Ovary (tissue), 7 donors: ENCODE measurements at regions not wholly inside any gene's neighbourhood (a gene's known extent, or its start where the extent isn't known, plus 50 kb on each side); places are given as distances from the start of the nearest gene placed in this dataset.

Experiments used
- DNase-seq, 5 donors: peaks; one replicate each; pipeline ENCODE4 v3.0.0-alpha.2; 2019 to 2020
- H3K27ac ChIP-seq, 2 donors: fragments of 200-600 bp; one replicate each; pipeline versions ENCODE4 v1.5.1 to v1.8.0; 2019 to 2022
- H3K27me3 ChIP-seq: fragments of 200-600 bp; one replicate; pipeline ENCODE4 v1.8.0; 2022
- H3K36me3 ChIP-seq: fragments of 200-600 bp; sonication (generic); one replicate; pipeline ENCODE4 v1.5.1; 2019
- H3K4me1 ChIP-seq: one replicate; pipeline ENCODE4 v1.8.1; 2013; ENCODE audit warnings: mild to moderate bottlenecking, moderate library complexity; ENCODE audit not compliant: insufficient read depth
- H3K4me3 ChIP-seq: fragments of 200-600 bp; sonication (generic); one replicate; pipeline ENCODE4 v1.5.1; 2017
- H3K9me3 ChIP-seq, 2 donors: fragments of 200-600 bp in 1 of 2; sonication (generic) in 1 of 2; one replicate each; pipeline versions ENCODE4 v1.5.1 to v1.8.1; 2013 to 2019; ENCODE audit warnings: mild to moderate bottlenecking in 1 of 2, moderate library complexity in 1 of 2
- CTCF ChIP-seq, 3 donors: fragments of 450-650 bp in 2 of 3; fragments of 200-600 bp in 1 of 3; IDR thresholded peaks; one replicate each; pipeline versions ENCODE4 v1.5.1 to v1.8.0; 2016 to 2022; ENCODE audit warnings: antibody characterized with exemption in 3 of 3, mild to moderate bottlenecking in 1 of 3
- EP300 ChIP-seq: sonication (generic); formaldehyde crosslinking; IDR thresholded peaks from one replicate; pipeline ENCODE4 v1.6.1; 2017; ENCODE audit warnings: antibody characterized with exemption
- POLR2A ChIP-seq: fragments of 450-650 bp; IDR thresholded peaks from one replicate; pipeline ENCODE4 v1.6.1; 2017; ENCODE audit warnings: antibody characterized with exemption, mild to moderate bottlenecking, moderate library complexity
- WGBS, 3 donors: extraction: QIAGEN DNeasy Blood & Tissue Kit in 1 of 3; methylation state at CpG; one replicate each; pipeline versions ENCODE4 v1.1.5 to v1.1.7; 2013 to 2017; 5-methylcytosine and 5-hydroxymethylcytosine counted together
- intact Hi-C, 4 donors: fragments of 100-400 bp; cut with DNase I; formaldehyde crosslinking; loops; one replicate each; pipeline versions ENCODE4 v1.11.0 to v1.15.1; 2022 to 2023
- donor health status: DM: no; HTN: no; CAD: no; lungs with moderate emphysema.
- donor health status: DM: no; HTN: no; CAD: no.
- donor health status: Bipolar disorder and iron deficiency.
- donor health status: DM: no; HTN: no; CAD: no.
- donor health status: DM: yes; HTN: yes; CAD: no.

GRCh38 chr2:153101187-153101586 is 377.4 kb downstream of the RPRM start:
- intact Hi-C loops = no loop called here
- H3K9me3 ChIP-seq = no peaks in the 10 kb centered on the region
- no peaks in the 10 kb centered on the region for H3K27me3 ChIP-seq
- no peak overlapping the region for H3K27ac ChIP-seq
- H3K4me1 ChIP-seq = peaks cover 3% of the 10 kb centered on the region
- H3K36me3 ChIP-seq = no peaks in the 10 kb centered on the region
- no peak for TF ChIP-seq POLR2A
- no peak for TF ChIP-seq CTCF (IDR thresholded peaks at IDR 0.05)
- no peak for TF ChIP-seq EP300
- peak in 1 of 5 donors; percentile 17 for DNase-seq
- 1 to 6% (median 4%) methylated on average over 2 of the region's 2 CpGs for WGBS, 3 donors
- no peak overlapping the region for H3K4me3 ChIP-seq

GRCh38 chr2:153100151-153100550 is 378.4 kb downstream of the RPRM start:
- Histone ChIP-seq H3K4me3 (no peak overlapping the region), H3K27ac (peak overlapping the region in 1 of 2 donors; percentile 26), H3K4me1 (peaks cover 2% of the 10 kb centered on the region), H3K36me3 (no peaks in the 10 kb centered on the region), H3K27me3 (no peaks in the 10 kb centered on the region), H3K9me3 (no peaks in the 10 kb centered on the region)
- intact Hi-C loops = no loop called here
- no peak for DNase-seq
- TF ChIP-seq POLR2A (no peak), CTCF (IDR thresholded peaks at IDR 0.05) (no peak)

GRCh38 chr2:153098073-153098472 is 379.7 kb downstream of the ARL6IP6 start:
- TF ChIP-seq EP300 (no peak), CTCF (IDR thresholded peaks at IDR 0.05) (no peak), POLR2A (no peak)

GRCh38 chr2:153096272-153096671 is 377.9 kb downstream of the ARL6IP6 start:
- 72 to 77% (median 77%) methylated on average over 2 of the region's 2 CpGs for WGBS, 3 donors
- H3K27ac ChIP-seq = no peak overlapping the region
- no peaks in the 10 kb centered on the region for H3K9me3 ChIP-seq
- H3K4me1 ChIP-seq = no peaks in the 10 kb centered on the region
- TF ChIP-seq POLR2A (no peak), CTCF (IDR thresholded peaks at IDR 0.05) (no peak), EP300 (no peak)
- no peaks in the 10 kb centered on the region for H3K27me3 ChIP-seq
- no peak for DNase-seq
- H3K36me3 ChIP-seq = no peaks in the 10 kb centered on the region
- intact Hi-C loops = no loop called here
- no peak overlapping the region for H3K4me3 ChIP-seq

More at GRCh38 chr2:153098073-153098472, 379.7 kb downstream of the ARL6IP6 start:
- intact Hi-C loops = no loop called here
- Histone ChIP-seq H3K36me3 (no peaks in the 10 kb centered on the region), H3K27me3 (no peaks in the 10 kb centered on the region), H3K27ac (no peak overlapping the region), H3K9me3 (no peaks in the 10 kb centered on the region), H3K4me1 (peaks cover 2% of the 10 kb centered on the region), H3K4me3 (no peak overlapping the region)
- DNase-seq = no peak

- Histone ChIP-seq H3K27ac (no peak overlapping the region), H3K4me1 (no peaks in the 10 kb centered on the region), H3K36me3 (no peaks in the 10 kb centered on the region), H3K4me3 (no peak overlapping the region), H3K9me3 (no peaks in the 10 kb centered on the region), H3K27me3 (no peaks in the 10 kb centered on the region)
- no peak for DNase-seq
- TF ChIP-seq POLR2A (no peak), CTCF (IDR thresholded peaks at IDR 0.05) (no peak), EP300 (no peak)
- intact Hi-C loops = no loop called here
Measured at GRCh38 chr2:153091344-153091743, 372.9 kb downstream of the ARL6IP6 start.
